Esophagus muscularis mucosa (tissue), 4 donors: ENCODE measurements at regions not wholly inside any gene's neighbourhood (a gene's known extent, or its start where the extent isn't known, plus 50 kb on each side); places are given as distances from the start of the nearest gene placed in this dataset.

Experiments used
- EP300 ChIP-seq: sonication (generic); formaldehyde crosslinking; IDR thresholded peaks from one replicate; pipeline ENCODE4 v1.6.1; 2017; ENCODE audit warnings: antibody characterized with exemption
- POLR2A ChIP-seq: fragments of 450-650 bp; IDR thresholded peaks from one replicate; pipeline ENCODE4 v1.6.1; 2017; ENCODE audit warnings: antibody characterized with exemption, moderate library complexity, mild to moderate bottlenecking, low read depth
- POLR2AphosphoS5 ChIP-seq, 2 donors: sonication (generic); formaldehyde crosslinking; IDR thresholded peaks; one replicate each; pipeline ENCODE4 v1.6.1; 2017; ENCODE audit warnings: antibody characterized with exemption in 2 of 2
- TF ChIP-seq, protein P1 (sequence below), 3 experiments: fragments of 200-600 bp in 2 of 3; fragments of 450-650 bp in 1 of 3; sonication (generic) in 2 of 3; IDR thresholded peaks; one replicate each; pipeline ENCODE4 v1.5.1; 2017 to 2019; ENCODE audit warnings: antibody characterized with exemption in 3 of 3, mild to moderate bottlenecking in 2 of 3, moderate library complexity in 1 of 3

DNA sequence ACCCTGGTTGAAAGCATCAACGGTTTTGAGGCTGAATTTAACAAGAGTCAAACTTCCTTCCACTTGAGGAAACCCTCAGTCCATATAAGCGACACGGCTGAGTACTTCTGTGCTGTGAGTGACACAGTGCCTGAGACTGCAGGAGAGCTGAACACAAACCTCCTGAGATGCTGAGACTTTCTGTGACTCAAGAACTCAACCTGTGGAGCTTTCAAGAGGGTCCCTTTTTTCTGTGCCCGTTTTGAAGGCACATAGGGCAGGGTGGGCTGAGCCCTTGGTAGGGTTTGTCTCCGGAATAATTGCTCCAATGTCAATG is 305.3 kb upstream of the OR4E1 start:
- TF ChIP-seq POLR2A, result no peak
- TF ChIP-seq POLR2AphosphoS5 (IDR thresholded peaks at IDR 0.05), result no peak
- TF ChIP-seq, protein P1, sequence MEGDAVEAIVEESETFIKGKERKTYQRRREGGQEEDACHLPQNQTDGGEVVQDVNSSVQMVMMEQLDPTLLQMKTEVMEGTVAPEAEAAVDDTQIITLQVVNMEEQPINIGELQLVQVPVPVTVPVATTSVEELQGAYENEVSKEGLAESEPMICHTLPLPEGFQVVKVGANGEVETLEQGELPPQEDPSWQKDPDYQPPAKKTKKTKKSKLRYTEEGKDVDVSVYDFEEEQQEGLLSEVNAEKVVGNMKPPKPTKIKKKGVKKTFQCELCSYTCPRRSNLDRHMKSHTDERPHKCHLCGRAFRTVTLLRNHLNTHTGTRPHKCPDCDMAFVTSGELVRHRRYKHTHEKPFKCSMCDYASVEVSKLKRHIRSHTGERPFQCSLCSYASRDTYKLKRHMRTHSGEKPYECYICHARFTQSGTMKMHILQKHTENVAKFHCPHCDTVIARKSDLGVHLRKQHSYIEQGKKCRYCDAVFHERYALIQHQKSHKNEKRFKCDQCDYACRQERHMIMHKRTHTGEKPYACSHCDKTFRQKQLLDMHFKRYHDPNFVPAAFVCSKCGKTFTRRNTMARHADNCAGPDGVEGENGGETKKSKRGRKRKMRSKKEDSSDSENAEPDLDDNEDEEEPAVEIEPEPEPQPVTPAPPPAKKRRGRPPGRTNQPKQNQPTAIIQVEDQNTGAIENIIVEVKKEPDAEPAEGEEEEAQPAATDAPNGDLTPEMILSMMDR (IDR thresholded peaks at IDR 0.05), result no peak
- TF ChIP-seq EP300, result no peak
